Activated CD8-positive, alpha-beta memory T cell treated with anti-CD3 and anti-CD28 coated beads for 24 hours (primary cell): ENCODE measurements at regions not wholly inside any gene's neighbourhood (a gene's known extent, or its start where the extent isn't known, plus 50 kb on each side); places are given as distances from the start of the nearest gene placed in this dataset.
"Not testable (repeated sequence)": the region's sequence is repeated elsewhere in the genome, so short reads cannot be mapped to it uniquely, and the experiment has no call there.

Experiments
- DNase-seq: peaks from one replicate; pipeline ENCODE4 v3.0.0-alpha.2; 2020

- no peak for DNase-seq
Observed at GRCh38 chr15:38073178-38073946, 138.9 kb downstream of the TMCO5A start.

- no peak for DNase-seq
Observed at GRCh38 chr15:38074029-38074428, 139.6 kb downstream of the TMCO5A start.

- DNase-seq = no peak
Observed at GRCh38 chr15:38075466-38075865, 141.0 kb downstream of the TMCO5A start.

- DNase-seq = no peak
Observed at GRCh38 chr15:38076786-38077185, 142.3 kb downstream of the TMCO5A start.

GRCh38 chr15:38079236-38079635, 144.8 kb downstream of the TMCO5A start:
- no peak for DNase-seq

GRCh38 chr15:38080651-38081275, 146.3 kb downstream of the TMCO5A start:
- no peak for DNase-seq

- DNase-seq = no peak
Observed at GRCh38 chr15:38084289-38084688, 149.8 kb downstream of the TMCO5A start.

- DNase-seq = no peak
Observed at GRCh38 chr15:38085114-38085513, 150.7 kb downstream of the TMCO5A start.

GRCh38 chr15:38085931-38086568, 151.6 kb downstream of the TMCO5A start:
- no peak for DNase-seq

GRCh38 chr15:38086611-38087010, 152.2 kb downstream of the TMCO5A start:
- no peak for DNase-seq

- no peak for DNase-seq
Observed at GRCh38 chr15:38088971-38089370, 154.5 kb downstream of the TMCO5A start.

- no peak for DNase-seq
Observed at GRCh38 chr15:38090223-38090622, 155.8 kb downstream of the TMCO5A start.

- no peak for DNase-seq
Observed at GRCh38 chr15:38090678-38091077, 156.2 kb downstream of the TMCO5A start.

- DNase-seq = no peak
Observed at GRCh38 chr15:38091078-38091645, 156.7 kb downstream of the TMCO5A start.

GRCh38 chr15:38093931-38094330, 158.7 kb upstream of the SPRED1 start:
- no peak for DNase-seq

- DNase-seq = no peak
Observed at GRCh38 chr15:38102972-38103371, 149.7 kb upstream of the SPRED1 start.

- no peak for DNase-seq
Observed at GRCh38 chr15:38103564-38103963, 149.1 kb upstream of the SPRED1 start.

- no peak for DNase-seq
Observed at GRCh38 chr15:38111070-38111469, 141.6 kb upstream of the SPRED1 start.

GRCh38 chr15:38112406-38112805, 140.2 kb upstream of the SPRED1 start:
- no peak for DNase-seq

- DNase-seq = no peak
Observed at GRCh38 chr15:38115121-38115520, 137.5 kb upstream of the SPRED1 start.

GRCh38 chr15:38117781-38118180, 134.9 kb upstream of the SPRED1 start:
- DNase-seq = no peak

GRCh38 chr15:38119865-38120264, 132.8 kb upstream of the SPRED1 start:
- not testable (repeated sequence) for DNase-seq

GRCh38 chr15:38127306-38127771, 125.3 kb upstream of the SPRED1 start:
- DNase-seq = no peak

- no peak for DNase-seq
Observed at GRCh38 chr15:38128341-38128781, 124.3 kb upstream of the SPRED1 start.
